HG03439 (cell line): ENCODE measurements at regions not wholly inside any gene's neighbourhood (a gene's known extent, or its start where the extent isn't known, plus 50 kb on each side); places are given as distances from the start of the nearest gene placed in this dataset.
"Not testable (repeated sequence)": the region's sequence is repeated elsewhere in the genome, so short reads cannot be mapped to it uniquely, and the experiment has no call there.

Source experiments
- ATAC-seq: cut with Tn5 transposase; IDR thresholded peaks from one replicate; pipeline ENCODE4 v1.9.1; 2021; ENCODE audit warnings: mild to moderate bottlenecking, moderate library complexity; ENCODE audit not compliant: unreplicated experiment

DNA sequence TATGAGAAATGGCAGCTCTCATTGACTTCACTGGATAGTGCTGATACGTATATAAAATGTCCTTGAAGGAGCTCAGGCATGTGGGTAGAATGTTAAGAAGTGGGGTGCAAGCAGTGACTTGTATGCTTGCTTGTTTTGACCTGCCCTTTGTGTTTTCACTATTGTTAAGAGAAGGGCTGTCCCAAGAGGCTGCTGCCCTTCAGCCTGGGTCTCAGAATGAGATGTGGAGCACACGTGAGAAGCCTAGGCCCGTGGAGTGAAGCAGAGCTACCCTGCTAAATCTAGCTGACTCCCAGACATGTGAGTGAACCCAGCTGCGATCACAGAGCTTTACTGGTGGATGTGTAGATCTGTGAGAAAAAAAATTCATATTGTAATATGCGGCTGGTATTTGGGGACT, 305.3 kb upstream of the RGS17 start:
- peak; percentile 62 for ATAC-seq

DNA sequence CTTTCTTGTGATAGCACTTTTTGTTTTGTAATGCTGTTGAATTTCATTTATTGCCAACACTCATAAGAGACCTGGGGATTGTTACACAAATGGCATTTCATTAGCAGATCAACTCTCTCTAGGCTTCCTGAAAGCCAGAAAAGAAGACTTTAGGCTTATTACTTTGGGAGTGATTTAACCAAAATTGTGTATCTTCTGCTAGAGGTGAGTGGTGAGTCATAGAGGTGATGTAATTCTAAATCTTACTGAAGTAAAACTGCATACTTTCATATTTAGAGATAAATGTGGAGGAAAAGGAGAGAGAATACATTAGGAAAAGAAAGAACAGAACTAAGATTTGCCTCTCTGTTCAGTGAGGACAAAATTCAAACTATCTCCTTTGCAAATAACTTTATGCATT, 304.7 kb upstream of the RGS17 start:
- ATAC-seq, result no peak

DNA sequence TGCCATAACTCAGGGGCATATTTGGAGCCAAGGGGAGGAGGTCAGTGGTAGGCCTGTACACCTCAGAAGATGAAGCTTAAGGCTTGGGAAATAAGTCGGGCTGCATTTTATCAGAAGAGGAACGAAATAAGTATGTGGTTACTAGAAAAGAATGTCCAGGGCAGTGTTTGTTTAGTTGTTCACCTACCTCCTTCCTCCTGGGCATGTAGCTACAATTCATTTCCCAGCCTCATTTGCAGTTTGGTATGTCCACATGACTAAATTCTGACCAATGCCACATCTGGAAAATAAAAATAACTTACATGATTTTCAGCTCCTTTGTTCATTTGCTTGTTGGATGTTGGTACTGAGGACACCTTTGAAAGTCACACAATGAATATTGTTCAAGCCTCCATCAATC, 294.5 kb upstream of the RGS17 start:
- no peak for ATAC-seq

DNA sequence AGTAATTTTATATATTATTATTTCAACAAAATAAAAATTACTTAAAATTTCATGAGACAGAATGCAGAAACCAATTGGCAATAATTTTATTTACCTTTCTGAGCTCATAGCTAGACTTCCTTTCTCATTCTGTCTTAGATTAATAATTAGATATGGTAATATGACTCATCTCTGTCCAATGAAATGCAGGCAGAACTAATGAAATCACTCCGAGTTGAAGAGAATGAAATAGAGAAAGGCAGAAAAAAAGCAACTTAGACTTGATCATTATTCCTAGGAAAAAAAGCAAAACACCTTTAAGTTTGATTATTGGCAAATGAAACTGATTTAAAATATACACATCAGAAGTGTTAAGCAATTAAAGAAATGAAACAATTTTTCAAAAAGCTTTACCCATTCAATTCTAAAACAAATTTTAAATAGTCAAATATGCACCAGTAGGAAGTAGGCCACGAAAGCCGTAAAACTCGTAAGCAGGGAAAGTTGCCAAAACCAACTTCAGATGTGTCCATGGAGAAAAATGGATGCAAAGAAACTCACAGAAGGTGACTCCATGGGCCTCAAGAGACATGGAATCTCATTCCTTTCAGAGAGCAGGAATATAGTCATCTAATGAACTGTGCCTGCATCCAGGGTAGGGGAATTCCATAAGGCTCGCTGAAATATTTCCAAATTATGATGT, 293.8 kb upstream of the RGS17 start:
- ATAC-seq, result no peak

DNA sequence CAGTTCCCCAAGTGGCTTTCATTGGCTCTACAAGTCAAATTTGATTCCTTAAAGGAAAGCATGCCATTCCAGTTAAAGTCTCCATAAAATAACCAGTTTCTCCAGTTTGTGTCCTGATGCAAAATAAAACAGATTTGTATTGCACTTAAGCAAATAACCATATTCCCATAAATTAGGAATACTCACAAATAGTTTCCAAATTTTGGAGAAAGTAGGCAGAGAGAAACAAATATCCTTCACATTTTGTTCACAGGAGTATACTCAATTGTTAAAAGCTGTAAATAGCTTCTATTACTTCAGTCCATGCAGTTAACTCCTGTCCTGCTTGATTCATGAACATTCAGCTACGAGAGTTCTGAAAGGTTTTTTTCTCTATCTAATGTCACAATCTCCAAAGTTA, 281.4 kb upstream of the RGS17 start:
- no peak for ATAC-seq

DNA sequence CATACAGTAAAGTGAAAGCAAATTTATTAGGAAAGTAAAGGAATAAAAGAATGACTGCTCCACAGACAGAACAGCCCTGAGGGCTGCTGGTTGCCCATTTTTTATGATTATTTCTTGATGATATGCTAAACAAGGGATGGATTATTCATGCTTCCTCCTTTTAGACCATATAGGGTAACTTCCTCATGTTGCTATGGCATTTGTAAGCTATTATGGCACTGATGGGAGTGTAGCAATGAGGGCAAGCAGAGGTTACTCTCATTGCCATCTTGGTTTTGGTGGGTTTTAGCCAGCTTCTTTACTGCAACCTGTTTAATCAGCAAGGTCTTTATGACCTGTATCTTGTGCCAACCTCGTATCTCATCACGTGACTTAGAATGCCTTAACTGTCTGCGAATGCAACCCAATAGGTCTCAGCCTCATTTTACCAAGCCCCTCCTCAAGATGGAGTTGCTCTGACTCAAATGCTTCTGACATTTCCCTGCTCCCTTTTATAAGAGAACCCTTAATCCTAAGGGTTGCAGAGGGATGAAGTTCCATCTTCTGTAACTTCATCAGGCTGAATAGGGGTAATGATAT, 280.1 kb upstream of the RGS17 start:
- ATAC-seq, result no peak

DNA sequence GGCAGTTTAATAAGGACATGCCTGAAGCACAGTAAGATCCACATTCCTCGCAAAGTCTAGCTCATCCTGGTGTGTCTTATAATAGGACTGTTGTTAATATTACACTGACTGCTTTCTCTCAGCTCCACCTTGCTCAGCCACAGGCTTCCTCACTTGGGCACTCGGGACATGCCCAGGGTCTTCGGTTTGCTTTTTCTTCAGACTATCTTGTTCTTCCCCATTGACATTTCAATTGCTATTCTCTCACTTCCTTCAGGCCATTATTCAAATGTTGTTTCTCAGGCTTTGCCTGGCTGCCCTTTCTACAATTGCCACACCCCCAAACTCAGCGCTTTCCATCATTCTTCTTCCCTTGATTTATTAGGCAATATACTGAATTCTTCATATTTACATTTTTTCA, 274.8 kb upstream of the RGS17 start:
- ATAC-seq, result no peak

DNA sequence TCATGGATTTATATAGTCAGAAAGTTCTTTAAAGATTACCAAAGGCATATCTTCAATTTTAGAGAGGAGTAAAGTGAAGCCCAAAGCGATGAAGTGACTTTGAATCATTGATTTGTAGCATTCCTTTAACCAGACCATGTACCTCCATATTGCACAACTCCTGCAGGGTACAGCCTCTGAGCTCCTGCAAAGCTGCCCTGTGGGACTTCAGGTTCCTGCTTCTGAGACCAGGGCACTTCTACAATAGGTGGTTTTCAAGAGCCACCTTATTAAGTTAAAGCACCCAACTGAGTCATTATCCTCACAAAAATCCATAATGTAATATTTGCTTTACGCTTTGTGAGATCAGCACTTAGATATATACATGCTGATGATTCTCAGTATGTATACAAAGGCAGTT, 270.7 kb upstream of the RGS17 start:
- ATAC-seq, result no peak

DNA sequence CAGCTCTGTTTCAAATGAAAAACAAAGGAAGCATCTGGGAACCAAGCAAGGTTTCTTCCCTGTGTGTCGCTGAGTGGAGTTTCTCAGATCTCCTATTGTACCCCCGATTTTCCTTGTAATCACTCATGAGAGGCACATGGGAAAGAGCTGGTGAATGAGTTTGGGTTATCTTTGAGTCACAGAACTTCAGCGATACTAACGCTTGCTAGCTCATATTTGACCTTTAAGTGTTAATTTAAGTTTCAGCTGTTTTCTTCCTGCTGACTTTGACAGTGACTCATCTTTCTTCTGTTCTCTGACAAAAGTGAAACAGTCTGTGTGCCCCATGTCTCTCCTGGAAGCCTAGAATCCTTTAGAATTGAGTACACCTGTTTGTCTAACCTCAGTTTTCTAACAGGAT, 261.1 kb upstream of the RGS17 start:
- no peak for ATAC-seq

DNA sequence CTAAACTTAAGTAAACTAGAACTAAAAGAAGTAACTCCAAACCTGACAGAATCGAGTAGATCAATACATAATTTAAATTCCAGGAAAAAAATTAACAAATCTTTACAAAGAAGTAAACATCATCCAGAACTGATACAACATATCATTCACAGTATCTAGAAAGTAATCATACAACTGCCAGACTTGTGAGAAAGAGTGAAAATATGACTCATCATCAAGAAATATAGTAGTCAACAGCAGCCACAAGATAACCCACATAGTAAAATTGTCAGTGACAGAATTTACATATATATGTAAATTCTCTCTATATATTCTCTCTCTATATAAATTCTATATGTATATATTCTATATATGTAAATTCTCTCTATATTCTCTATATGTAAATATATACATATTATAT, 242.8 kb upstream of the RGS17 start:
- no peak for ATAC-seq

DNA sequence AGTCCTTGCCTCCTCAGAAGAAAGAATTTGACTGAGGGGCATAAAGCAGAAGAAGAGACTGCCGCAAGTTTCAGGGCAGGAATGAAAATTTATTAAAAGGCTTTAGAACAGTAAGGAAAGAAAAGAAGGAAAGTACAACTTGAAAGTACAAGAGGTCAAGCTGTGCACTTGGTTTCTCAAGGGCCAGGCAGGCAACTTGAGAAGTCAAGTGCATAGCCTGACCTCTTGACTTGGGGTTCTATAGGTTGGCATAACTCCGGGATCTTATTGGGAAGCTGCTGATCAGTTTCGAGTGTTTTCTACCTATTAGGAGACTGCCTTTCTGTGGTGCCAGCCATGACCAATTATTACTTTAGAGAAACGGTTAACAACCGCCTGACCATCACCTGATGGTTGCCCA, 237.0 kb upstream of the RGS17 start:
- ATAC-seq, result no peak

DNA sequence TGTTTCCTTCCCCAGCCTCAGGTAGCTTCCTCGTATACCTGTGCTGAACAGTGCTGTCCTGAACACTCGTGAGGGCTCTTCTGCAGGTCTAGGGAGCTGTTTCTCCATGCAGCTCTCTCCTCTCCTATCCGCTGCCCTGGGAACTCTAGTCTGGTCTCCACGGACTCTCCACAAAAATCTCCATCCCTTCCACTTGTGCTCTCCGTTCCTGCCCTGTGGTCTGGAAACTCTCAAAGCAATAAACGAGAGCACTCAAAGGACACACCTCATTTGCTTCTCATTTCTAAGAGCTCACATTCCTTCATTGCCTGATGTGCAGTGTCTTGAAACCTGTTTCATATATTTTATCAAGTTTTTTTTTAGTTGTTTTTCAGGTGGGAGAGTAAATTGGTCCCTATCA, 235.9 kb upstream of the RGS17 start:
- no peak for ATAC-seq

DNA sequence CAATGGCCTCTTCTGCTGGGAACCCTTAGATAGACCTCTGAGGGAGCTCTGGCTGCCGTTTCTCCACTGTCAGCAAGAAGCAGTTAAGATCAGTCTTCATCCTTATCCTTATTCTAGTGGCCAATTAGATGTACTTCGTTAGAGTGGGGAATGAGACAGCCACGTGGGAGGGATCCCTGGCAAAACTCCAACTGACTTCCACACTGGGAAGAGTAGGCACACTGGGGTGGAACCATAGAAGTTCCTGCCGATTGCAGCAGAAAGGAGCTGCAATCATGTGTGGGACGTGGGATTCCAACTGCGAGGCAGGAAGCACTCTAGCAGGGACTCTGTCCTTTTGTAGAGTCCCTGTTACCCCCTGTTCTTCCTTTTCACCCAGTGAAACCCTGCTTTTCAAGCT, 226.3 kb upstream of the RGS17 start:
- ATAC-seq, result no peak

DNA sequence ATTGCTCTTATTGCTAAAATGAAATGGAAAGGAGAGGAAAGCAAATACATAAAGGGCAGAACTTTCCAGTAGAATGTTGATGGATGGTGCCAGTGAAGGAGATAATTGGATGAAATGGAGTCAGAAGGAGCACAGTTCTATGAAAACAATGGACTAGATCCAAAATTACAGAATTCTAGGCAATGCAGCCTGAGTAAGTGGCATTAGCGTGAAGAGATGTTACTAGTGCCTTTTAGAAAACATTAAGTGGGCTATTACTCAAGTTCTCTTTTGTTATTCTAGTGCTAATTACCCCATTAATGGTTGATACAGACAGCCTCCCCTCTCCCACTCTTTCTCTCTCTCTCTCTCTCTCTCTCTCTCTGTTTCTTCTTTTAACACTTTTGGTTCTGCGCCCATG, 209.5 kb upstream of the RGS17 start:
- ATAC-seq, result no peak

DNA sequence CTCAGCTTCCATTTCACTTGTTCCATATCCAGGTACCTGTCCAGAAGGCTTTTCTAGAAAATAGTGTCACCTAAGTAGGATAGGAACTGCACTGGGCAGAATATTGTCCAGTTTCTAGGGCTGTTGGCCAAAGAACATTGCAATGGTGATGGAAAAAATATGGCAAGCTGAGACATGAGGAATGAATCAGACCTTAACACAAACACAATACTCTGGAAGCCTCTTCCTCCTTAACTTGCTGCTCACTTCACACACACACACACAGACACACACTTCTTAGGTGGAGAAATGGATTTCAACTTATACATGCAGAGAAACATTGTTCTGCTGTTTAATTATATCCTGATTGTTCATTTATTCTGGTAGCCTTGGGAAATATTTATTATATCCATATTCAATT, 203.0 kb upstream of the RGS17 start:
- ATAC-seq, result no peak

DNA sequence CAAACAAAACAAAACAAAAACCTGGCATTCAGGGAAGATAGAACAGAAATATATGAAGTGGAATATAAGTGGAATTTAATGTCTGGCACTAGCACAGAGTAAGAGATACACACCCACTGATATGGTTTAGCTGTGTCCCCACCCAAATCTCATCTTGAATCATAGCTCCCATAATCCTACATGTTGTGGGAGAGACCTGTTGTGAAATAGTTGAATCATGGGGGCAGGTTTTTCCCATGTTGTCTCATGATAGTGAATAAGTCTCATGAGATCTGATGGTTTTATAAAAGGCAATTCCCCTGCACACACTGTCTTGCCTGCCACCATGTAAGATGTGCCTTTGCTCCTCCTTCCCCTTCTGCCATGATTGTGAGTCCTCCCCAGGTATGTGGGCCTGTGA, 200.1 kb upstream of the RGS17 start:
- ATAC-seq, result not testable (repeated sequence)

DNA sequence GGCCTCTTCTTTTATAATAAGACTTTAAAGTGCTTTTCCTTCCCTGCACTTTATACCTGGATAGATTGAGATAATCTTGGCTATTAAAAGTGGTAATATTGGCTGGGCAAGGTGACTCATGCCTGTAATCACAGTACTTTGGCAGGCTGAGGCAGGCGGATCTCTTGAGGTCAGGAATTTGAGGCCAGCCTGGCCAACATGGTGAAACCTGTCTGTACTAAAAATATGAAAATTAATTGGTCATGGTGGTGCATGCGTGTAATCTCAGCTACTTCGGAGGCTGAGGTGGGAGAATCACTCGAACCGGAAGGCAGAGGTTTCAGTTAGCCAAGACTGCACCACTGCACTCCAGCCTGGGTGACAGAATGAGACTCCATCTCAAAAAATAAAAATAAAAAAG, 197.1 kb upstream of the RGS17 start:
- no peak for ATAC-seq

DNA sequence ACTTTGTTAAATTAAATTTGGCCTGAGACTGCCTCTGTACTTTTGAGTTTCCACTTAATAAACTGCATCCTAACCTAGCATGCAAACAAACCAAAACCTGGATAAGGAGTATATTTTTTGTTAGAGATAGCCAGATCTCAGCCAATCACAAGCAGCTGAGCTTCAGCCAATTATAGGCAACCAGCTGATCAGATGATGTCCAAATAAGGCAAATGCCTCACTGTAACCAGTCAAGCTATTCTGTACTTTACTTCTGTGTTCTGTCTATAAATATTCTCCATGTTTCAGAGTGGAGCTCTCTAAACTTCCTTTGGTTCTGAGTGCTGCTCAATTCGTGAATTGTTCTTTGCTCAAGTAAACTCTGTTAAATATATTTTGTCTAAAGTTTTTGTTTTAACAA, 194.6 kb upstream of the RGS17 start:
- no peak for ATAC-seq

DNA sequence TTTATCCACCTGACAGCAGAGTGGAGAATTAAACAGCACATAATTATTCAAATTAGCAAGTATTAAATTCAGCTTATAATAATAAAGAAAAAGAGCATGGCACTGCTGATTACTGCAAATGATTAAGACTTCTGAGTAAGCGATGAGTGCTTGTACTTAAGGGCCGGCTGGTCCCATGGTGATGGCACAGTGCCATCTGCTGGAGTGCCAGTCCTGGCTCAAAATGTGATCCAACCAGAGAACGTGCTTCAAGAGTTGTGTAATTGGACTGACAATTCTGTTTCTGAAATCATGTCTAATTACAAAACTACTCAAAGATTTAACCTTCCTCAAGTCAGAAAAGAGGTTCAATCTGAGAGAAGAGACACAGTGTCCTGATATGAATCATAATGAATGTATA, 181.6 kb upstream of the RGS17 start:
- no peak for ATAC-seq

DNA sequence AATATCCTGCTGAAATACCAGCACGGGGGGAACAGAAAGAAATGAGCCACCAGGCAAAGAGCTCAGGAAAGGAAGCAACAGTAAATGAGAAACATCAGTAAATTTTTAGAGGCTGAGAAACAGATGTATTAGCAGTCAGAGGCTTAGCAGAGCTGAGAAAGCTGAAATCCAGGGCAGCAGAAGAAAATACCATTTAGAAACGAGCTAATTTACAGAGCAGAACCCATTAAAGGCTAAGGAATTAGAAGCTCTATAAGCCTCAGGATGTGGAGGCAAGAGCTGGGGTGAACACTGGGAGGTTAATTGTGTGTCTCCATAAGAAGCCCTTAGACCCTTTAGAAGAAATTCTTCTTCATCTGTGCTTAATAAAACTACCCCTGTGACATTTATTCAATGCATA, 178.6 kb upstream of the RGS17 start:
- ATAC-seq, result no peak

DNA sequence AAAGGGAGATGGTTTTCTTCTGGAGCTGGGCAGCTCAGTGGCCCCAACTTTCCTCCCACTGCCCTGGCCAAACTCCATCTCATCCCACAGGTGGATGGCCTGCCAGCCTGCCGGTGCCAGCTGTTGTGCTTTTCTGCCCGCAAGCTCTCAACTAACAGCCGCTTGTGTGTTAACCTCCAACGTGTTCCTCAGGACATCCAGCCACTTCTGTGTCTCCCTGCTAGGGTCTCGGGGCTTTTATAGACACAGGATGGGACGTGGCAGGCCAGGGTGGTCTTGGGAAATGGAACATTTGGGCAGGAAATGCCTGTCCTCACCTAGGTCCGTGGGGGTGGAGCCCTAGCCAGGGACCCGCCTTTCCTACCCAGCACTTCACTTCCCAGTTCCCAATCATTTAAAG, 171.1 kb upstream of the RGS17 start:
- no peak for ATAC-seq

DNA sequence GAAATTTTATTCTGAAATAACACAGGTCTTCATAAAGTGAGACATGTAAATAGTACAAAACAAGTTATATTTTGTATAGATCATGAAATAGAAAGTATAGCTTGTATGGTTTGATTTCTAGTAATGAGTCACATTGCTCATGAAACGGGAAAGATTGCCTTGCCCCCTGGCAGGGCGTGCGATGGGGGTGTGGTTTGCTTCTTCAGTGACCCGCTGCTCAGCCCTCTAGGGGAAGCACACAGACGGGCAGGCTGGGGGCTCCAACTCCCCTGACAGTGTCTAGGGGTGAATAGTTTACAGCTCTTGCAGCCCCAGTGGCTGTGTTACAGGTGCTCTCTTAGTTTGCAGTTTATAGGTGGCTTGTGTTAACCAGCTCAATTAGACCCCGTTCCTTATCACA, 170.5 kb upstream of the RGS17 start:
- no peak for ATAC-seq

DNA sequence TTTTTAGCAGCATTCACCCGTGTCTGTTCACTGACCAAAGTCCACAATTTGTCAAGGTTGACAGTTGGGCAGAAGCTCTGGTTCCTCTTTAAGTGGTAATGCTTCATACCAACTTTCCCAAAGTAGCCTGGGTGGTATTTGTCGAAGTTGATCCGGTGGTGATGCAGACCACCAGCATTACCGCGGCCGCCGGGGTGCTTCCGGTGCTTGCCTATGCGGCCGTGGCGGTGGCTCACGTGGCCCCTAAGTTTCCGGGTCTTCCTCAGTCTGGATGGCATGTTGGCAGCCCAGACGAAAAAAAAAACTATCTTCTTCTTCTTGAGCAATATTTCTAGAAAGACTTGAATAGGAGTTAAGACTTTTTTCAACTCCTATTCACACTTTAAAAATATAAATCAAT, 151.4 kb upstream of the RGS17 start:
- ATAC-seq, result not testable (repeated sequence)
